K562 (cell line): ENCODE measurements at regions not wholly inside any gene's neighbourhood (a gene's known extent, or its start where the extent isn't known, plus 50 kb on each side); places are given as distances from the start of the nearest gene placed in this dataset.

Source experiments
- ATAC-seq: fragments of 200-7000 bp; cut with Tn5 transposase; 3 replicates; pipeline ENCODE4 v1.9.1; 2020; ENCODE audit warnings: moderate library complexity
- BruUV-seq: library from RNA; stranded (reverse); fragments of 400-500 nt; replicated peaks from 2 replicates; lab custom pipeline; 2021; lab: Mats Ljungman, UMichigan
- CTCF ChIA-PET: fragments of 300-600 bp; formaldehyde crosslinking; extraction: SDS; loops from one replicate; lab custom pipeline; 2021; ENCODE audit warnings: low intra/inter-chr PET ratio; lab: Yijun Ruan, JAX
- POLR2A ChIA-PET: fragments of 300-600, 350-650 bp; sonication (Branson Sonifier 250); formaldehyde crosslinking; extraction: SDS; loops from one replicate; lab custom pipeline; 2021; ENCODE audit warnings: antibody characterized with exemption, inconsistent platforms; lab: Yijun Ruan, JAX
- DNase-seq, 4 experiments: peaks; one replicate each; pipeline versions ENCODE4 v3.0.0 to v3.0.0-alpha.2; 2011 to 2018; ENCODE audit warnings: low spot score in 3 of 4, mixed read lengths in 3 of 4; ENCODE audit errors: extremely low read depth in 1 of 4
- FAIRE-seq: peaks from 2 replicates; lab custom pipeline; 2011; peaks lifted over from hg19 to GRCh38; lab: Jason Lieb, UNC
- H2AFZ ChIP-seq: 2 replicates; pipeline ENCODE4 v1.6.0; 2011; ENCODE audit warnings: low read depth, low read length, control low read depth, inconsistent platforms
- H3K27ac ChIP-seq: fragments of 200-600 bp; 3 replicates; pipeline ENCODE4 v1.8.0; 2011; ENCODE audit warnings: low read depth, mild to moderate bottlenecking, control low read depth, inconsistent platforms, low read length, moderate library complexity, mixed read lengths; ENCODE audit errors: extremely low read depth
- H3K27me3 ChIP-seq, 2 experiments: fragments of 300-600 bp in 1 of 2; 2 replicates in 1 of 2; 3 replicates in 1 of 2; pipeline versions ENCODE4 v1.6.0 to v1.8.0; 2011; ENCODE audit warnings: inconsistent platforms in 2 of 2, low read length in 2 of 2, mild to moderate bottlenecking in 1 of 2, mixed read lengths in 1 of 2, moderate library complexity in 1 of 2; ENCODE audit not compliant: control insufficient read depth in 2 of 2, insufficient read depth in 2 of 2
- H3K36me3 ChIP-seq: fragments of 300-600 bp; 3 replicates; pipeline ENCODE4 v1.8.0; 2011; ENCODE audit warnings: mild to moderate bottlenecking, low read length, inconsistent platforms; ENCODE audit not compliant: control insufficient read depth, insufficient read depth
- H3K4me1 ChIP-seq, 2 experiments: fragments of 200-600 bp in 1 of 2; replicated peaks in 1 of 2; 2 replicates in 1 of 2; 3 replicates in 1 of 2; pipeline versions ENCODE4 v1.5.1 to v1.8.0; 2011; ENCODE audit warnings: inconsistent platforms in 2 of 2, low read length in 2 of 2, mild to moderate bottlenecking in 1 of 2, mixed read lengths in 1 of 2, moderate library complexity in 1 of 2; ENCODE audit not compliant: control insufficient read depth in 2 of 2, insufficient read depth in 2 of 2
- H3K4me2 ChIP-seq: 2 replicates; pipeline ENCODE4 v1.6.1; 2011; ENCODE audit warnings: low read length, control low read depth, inconsistent platforms, mixed read lengths; ENCODE audit not compliant: insufficient read depth
- H3K4me3 ChIP-seq: fragments of 200-600 bp; sonication (generic), shearing (Covaris generic); 2 replicates; pipeline ENCODE4 v1.5.1; 2016; ENCODE audit warnings: control low read depth, inconsistent platforms
- H3K79me2 ChIP-seq: fragments of 200-600 bp; 3 replicates; pipeline ENCODE4 v1.8.0; 2011; ENCODE audit warnings: low read length, inconsistent platforms; ENCODE audit not compliant: control insufficient read depth, insufficient read depth
- H3K9ac ChIP-seq, 2 experiments: 2 replicates each; pipeline versions ENCODE4 v1.6.0 to v1.6.1; 2011; ENCODE audit warnings: low read depth in 2 of 2, low read length in 2 of 2, control low read depth in 1 of 2, inconsistent platforms in 1 of 2, mild to moderate bottlenecking in 1 of 2, mixed read lengths in 1 of 2; ENCODE audit not compliant: insufficient read depth in 1 of 2
- H3K9me1 ChIP-seq: one replicate; pipeline ENCODE4 v1.6.0; 2011; ENCODE audit warnings: inconsistent platforms, mild to moderate bottlenecking, low read length, moderate library complexity; ENCODE audit not compliant: control insufficient read depth, insufficient read depth
- H3K9me3 ChIP-seq: replicated peaks from 2 replicates; pipeline ENCODE4 v1.5.1; 2011; ENCODE audit warnings: low read depth, low read length, inconsistent platforms; ENCODE audit not compliant: control insufficient read depth, insufficient read depth
- H4K20me1 ChIP-seq: replicated peaks from 2 replicates; pipeline ENCODE4 v1.6.1; 2011; ENCODE audit warnings: low read length, inconsistent platforms, mixed read lengths; ENCODE audit not compliant: control insufficient read depth, insufficient read depth
- HIVEP1 ChIP-seq: fragments of 250-450 bp; sonication (Bioruptor Pico); IDR thresholded peaks from 2 replicates; pipeline ENCODE4 v1.4.0; 2020; ENCODE audit warnings: mild to moderate bottlenecking
- IRF2 ChIP-seq: sonication (generic); formaldehyde crosslinking; IDR thresholded peaks from 2 replicates; pipeline ENCODE4 v1.8.1; 2022; ENCODE audit warnings: mild to moderate bottlenecking, missing genetic modification reagents
- MAFG ChIP-seq: fragments of 450-650 bp; conservative IDR thresholded peaks from 2 replicates; pipeline ENCODE4 v1.6.1; 2016; ENCODE audit warnings: missing genetic modification characterization, missing compliant biosample characterization
- MCM7 ChIP-seq, 2 experiments: fragments of 450-650 bp; IDR thresholded peaks; 2 replicates each; pipeline ENCODE4 v1.6.1; 2016 to 2018
- POLR3A ChIP-seq: IDR thresholded peaks from 2 replicates; pipeline ENCODE4 v1.6.1; 2011; ENCODE audit warnings: borderline replicate concordance, mild to moderate bottlenecking, moderate library complexity; ENCODE audit not compliant: insufficient read length, insufficient read depth; ENCODE audit errors: extremely low read depth
- RBM15 ChIP-seq: fragments of 200-400 bp; formaldehyde crosslinking; IDR thresholded peaks from 2 replicates; pipeline ENCODE4 v1.6.1; 2018; ENCODE audit warnings: mild to moderate bottlenecking, low read length, moderate library complexity; ENCODE audit not compliant: insufficient read depth
- RFX7 ChIP-seq: fragments of 250-450 bp; sonication (Bioruptor Pico); IDR thresholded peaks from 2 replicates; pipeline ENCODE4 v1.5.1; 2021; ENCODE audit warnings: mild to moderate bottlenecking
- RUNX1 ChIP-seq: sonication (generic); IDR thresholded peaks from 2 replicates; pipeline ENCODE4 v1.6.1; 2016; ENCODE audit warnings: antibody characterized with exemption, low read depth
- SIRT6 ChIP-seq: IDR thresholded peaks from one replicate; pipeline ENCODE4 v1.6.1; 2012; ENCODE audit warnings: low read depth, mild to moderate bottlenecking, control low read depth, inconsistent platforms, low read length, moderate library complexity
- XRCC4 ChIP-seq: IDR thresholded peaks from one replicate; pipeline ENCODE4 v1.6.1; 2011; ENCODE audit not compliant: insufficient read depth, insufficient read length; ENCODE audit errors: extremely low read depth
- ZBTB7A ChIP-seq: IDR thresholded peaks from 2 replicates; pipeline ENCODE4 v1.6.1; 2011; ENCODE audit warnings: low read depth, mild to moderate bottlenecking, low read length, moderate library complexity, borderline replicate concordance; ENCODE audit not compliant: control insufficient read depth
- ZNF212 ChIP-seq: fragments of 450-650 bp; formaldehyde crosslinking; IDR thresholded peaks from 2 replicates; pipeline ENCODE4 v1.4.0; 2020; ENCODE audit warnings: mild to moderate bottlenecking
- ZNF41 ChIP-seq: fragments of 250-450 bp; sonication (Bioruptor Pico); conservative IDR thresholded peaks from 2 replicates; pipeline ENCODE4 v1.4.0; 2020; ENCODE audit warnings: mild to moderate bottlenecking
- WGBS: fragments of 100-300 bp; shearing (Covaris generic); methylation state at CpG from one replicate; pipeline ENCODE4 v1.1.6; 2016; ENCODE audit warnings: low coverage, mixed read lengths; ENCODE audit not compliant: insufficient coverage; ENCODE audit errors: missing lambda C conversion rate; 5-methylcytosine and 5-hydroxymethylcytosine counted together
- in situ Hi-C: fragments of 300-500 bp; cut with MboI; formaldehyde crosslinking; loops from 4 replicates; pipeline ENCODE4 v1.15.0; 2018; ENCODE audit warnings: inconsistent platforms, mixed read lengths
- intact Hi-C: fragments of 100-400 bp; cut with micrococcal nuclease; formaldehyde crosslinking; loops from 2 replicates; pipeline ENCODE4 v1.14.2; 2022
- TF ChIP-seq, protein P1 (sequence below), 2 experiments: fragments of 450-650 bp; formaldehyde crosslinking in 1 of 2; IDR thresholded peaks; 2 replicates each; pipeline versions ENCODE4 v1.4.0 to v1.6.1; 2014 to 2020; ENCODE audit warnings: mild to moderate bottlenecking in 2 of 2, borderline replicate concordance in 1 of 2, low read depth in 1 of 2

DNA sequence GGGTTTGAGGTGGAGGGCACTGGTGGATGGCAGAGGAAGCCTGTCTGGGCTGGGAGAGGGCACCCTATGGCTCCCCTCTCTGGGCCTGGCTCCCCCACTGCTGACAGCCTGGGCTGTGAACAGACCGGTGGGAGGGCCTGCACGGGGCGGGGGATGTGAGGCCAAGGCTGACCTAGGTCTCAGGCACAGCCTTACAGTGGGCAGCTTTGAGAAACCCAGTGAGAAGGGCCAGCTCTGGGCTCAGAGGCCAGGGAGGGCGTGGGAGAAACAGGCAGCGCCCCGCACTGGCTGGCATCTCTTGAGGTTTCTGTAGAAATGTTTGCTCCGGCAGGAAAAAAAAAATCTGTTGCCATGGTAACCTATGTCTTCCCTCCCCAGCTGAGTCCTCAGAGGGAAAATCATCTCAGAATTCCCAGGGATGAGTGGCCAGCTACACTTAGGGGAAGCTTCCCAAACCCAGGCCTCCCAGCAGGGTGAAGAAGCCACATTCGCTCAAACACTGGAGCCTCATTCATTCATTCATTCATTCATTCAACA is 71.7 kb upstream of the TAF1B start:
- peak in 1 of 4 experiments; percentile 40 for DNase-seq
- POLR2A ChIA-PET, result interaction anchor here (1.0 kb wide), 1 partner anchor 143 kb away, joined by 5 read pairs; no protein-coding TSS in a partner anchor
- no peaks in the 10 kb centered on the region for H4K20me1 ChIP-seq
- in situ Hi-C loops (no loop called here), intact Hi-C loops (loop anchor here (10.0 kb wide), 1 partner anchor 287 kb away; no protein-coding TSS in a partner anchor)
- H3K27me3 ChIP-seq, result no peaks in the 10 kb centered on the region; a peak in 1 of 5 replicates
- CTCF ChIA-PET, result no interaction called here
- no TSS peak for BruUV-seq
- no peak overlapping the region for H3K9ac ChIP-seq
- peaks cover 17 to 52% of the 10 kb centered on the region in 2 experiments; a peak in 4 of 5 replicates for H3K4me1 ChIP-seq
- H3K36me3 ChIP-seq, result no peaks in the 10 kb centered on the region
- H3K27ac ChIP-seq, result no peak overlapping the region
- H3K9me3 ChIP-seq, result no peaks in the 10 kb centered on the region
- H3K9me1 ChIP-seq, result no peaks in the 10 kb centered on the region
- WGBS, result 20% methylated on average over 5 of the region's 8 CpGs
- no peak overlapping the region for H3K4me2 ChIP-seq
- H3K79me2 ChIP-seq, result no peaks in the 10 kb centered on the region
- no peak for ATAC-seq
- no peak for FAIRE-seq
- H3K4me3 ChIP-seq, result no peak overlapping the region
- H2AFZ ChIP-seq, result no peak overlapping the region
- TF ChIP-seq RFX7 (CRISPR knock-in tag) (no peak), IRF2 (CRISPR knock-in tag) (no peak), RUNX1 (no peak), HIVEP1 (CRISPR knock-in tag) (no peak), MAFG (tag) (no peak), RBM15 (no peak), ZNF41 (no peak), ZNF212 (CRISPR knock-in tag) (no peak), ZBTB7A (no peak), SIRT6 (no peak), POLR3A (no peak), XRCC4 (no peak), MCM7 (IDR thresholded peaks at IDR 0.05) (no peak)
- TF ChIP-seq, protein P1, sequence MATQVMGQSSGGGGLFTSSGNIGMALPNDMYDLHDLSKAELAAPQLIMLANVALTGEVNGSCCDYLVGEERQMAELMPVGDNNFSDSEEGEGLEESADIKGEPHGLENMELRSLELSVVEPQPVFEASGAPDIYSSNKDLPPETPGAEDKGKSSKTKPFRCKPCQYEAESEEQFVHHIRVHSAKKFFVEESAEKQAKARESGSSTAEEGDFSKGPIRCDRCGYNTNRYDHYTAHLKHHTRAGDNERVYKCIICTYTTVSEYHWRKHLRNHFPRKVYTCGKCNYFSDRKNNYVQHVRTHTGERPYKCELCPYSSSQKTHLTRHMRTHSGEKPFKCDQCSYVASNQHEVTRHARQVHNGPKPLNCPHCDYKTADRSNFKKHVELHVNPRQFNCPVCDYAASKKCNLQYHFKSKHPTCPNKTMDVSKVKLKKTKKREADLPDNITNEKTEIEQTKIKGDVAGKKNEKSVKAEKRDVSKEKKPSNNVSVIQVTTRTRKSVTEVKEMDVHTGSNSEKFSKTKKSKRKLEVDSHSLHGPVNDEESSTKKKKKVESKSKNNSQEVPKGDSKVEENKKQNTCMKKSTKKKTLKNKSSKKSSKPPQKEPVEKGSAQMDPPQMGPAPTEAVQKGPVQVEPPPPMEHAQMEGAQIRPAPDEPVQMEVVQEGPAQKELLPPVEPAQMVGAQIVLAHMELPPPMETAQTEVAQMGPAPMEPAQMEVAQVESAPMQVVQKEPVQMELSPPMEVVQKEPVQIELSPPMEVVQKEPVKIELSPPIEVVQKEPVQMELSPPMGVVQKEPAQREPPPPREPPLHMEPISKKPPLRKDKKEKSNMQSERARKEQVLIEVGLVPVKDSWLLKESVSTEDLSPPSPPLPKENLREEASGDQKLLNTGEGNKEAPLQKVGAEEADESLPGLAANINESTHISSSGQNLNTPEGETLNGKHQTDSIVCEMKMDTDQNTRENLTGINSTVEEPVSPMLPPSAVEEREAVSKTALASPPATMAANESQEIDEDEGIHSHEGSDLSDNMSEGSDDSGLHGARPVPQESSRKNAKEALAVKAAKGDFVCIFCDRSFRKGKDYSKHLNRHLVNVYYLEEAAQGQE (IDR thresholded peaks at IDR 0.05; ENCODE audit: borderline replicate concordance), result no peak
- TF ChIP-seq, protein P1 (CRISPR knock-in tag; IDR thresholded peaks at IDR 0.05; ENCODE audit: low read depth), result no peak
